RCC 7860 (cell line): ENCODE measurements at regions not wholly inside any gene's neighbourhood (a gene's known extent, or its start where the extent isn't known, plus 50 kb on each side); places are given as distances from the start of the nearest gene placed in this dataset.
"Not testable (repeated sequence)": the region's sequence is repeated elsewhere in the genome, so short reads cannot be mapped to it uniquely, and the experiment has no call there.

Experiments used
- DNase-seq: peaks from one replicate; pipeline ENCODE4 v3.0.0-alpha.2; 2015; ENCODE audit warnings: low spot score
- FAIRE-seq: peaks from 2 replicates; lab custom pipeline; 2012; peaks lifted over from hg19 to GRCh38; lab: Jason Lieb, UNC

- no peak for DNase-seq
- FAIRE-seq, result no peak
Measured at GRCh38 chr4:64016893-64017292, 392.4 kb downstream of the TECRL start.

GRCh38 chr4:64014647-64015046, 394.6 kb downstream of the TECRL start:
- FAIRE-seq (no peak), DNase-seq (no peak)

- DNase-seq, result no peak
- FAIRE-seq, result no peak
Measured at GRCh38 chr4:64001229-64001898, 407.9 kb downstream of the TECRL start.

- FAIRE-seq, result no peak
Measured at GRCh38 chr4:64000241-64000640, 409.0 kb downstream of the TECRL start.

GRCh38 chr4:63986253-63986652, 423.0 kb downstream of the TECRL start:
- no peak for DNase-seq
- no peak for FAIRE-seq

More at GRCh38 chr4:64000241-64000640, 409.0 kb downstream of the TECRL start:
- DNase-seq, result no peak

- FAIRE-seq, result no peak
- DNase-seq, result no peak
Measured at GRCh38 chr4:63983224-63983623, 426.0 kb downstream of the TECRL start.

GRCh38 chr4:63965875-63966274, 443.4 kb downstream of the TECRL start:
- FAIRE-seq, result no peak
- DNase-seq, result no peak

GRCh38 chr4:63942706-63943286, 466.5 kb downstream of the TECRL start:
- DNase-seq, FAIRE-seq: not testable (repeated sequence)

- DNase-seq (no peak), FAIRE-seq (no peak)
Measured at GRCh38 chr4:63937961-63938360, 471.3 kb downstream of the TECRL start.

- no peak for DNase-seq
- no peak for FAIRE-seq
Measured at GRCh38 chr4:63922146-63922545, 487.1 kb downstream of the TECRL start.

GRCh38 chr4:63921561-63921960, 487.7 kb downstream of the TECRL start:
- FAIRE-seq (no peak), DNase-seq (no peak)

- no peak for FAIRE-seq
- DNase-seq, result no peak
Measured at GRCh38 chr4:63919636-63920365, 489.4 kb downstream of the TECRL start.

- no peak for FAIRE-seq
- no peak for DNase-seq
Measured at GRCh38 chr4:63906660-63907183, 502.5 kb downstream of the TECRL start.

GRCh38 chr4:63904201-63904600, 505.0 kb downstream of the TECRL start:
- DNase-seq (no peak), FAIRE-seq (no peak)

GRCh38 chr4:63901304-63901703, 507.9 kb downstream of the TECRL start:
- DNase-seq, result no peak
- FAIRE-seq, result no peak

- no peak for DNase-seq
- no peak for FAIRE-seq
Measured at GRCh38 chr4:63898961-63899360, 510.3 kb downstream of the TECRL start.

- FAIRE-seq (no peak), DNase-seq (no peak)
Measured at GRCh38 chr4:63894161-63894560, 515.1 kb downstream of the TECRL start.

- DNase-seq, result no peak
- FAIRE-seq, result no peak
Measured at GRCh38 chr4:63869370-63869769, 539.9 kb downstream of the TECRL start.

- DNase-seq, result no peak
- no peak for FAIRE-seq
Measured at GRCh38 chr4:63851496-63851895, 557.8 kb downstream of the TECRL start.

- DNase-seq (no peak), FAIRE-seq (no peak)
Measured at GRCh38 chr4:63841266-63841665, 568.0 kb downstream of the TECRL start.

- DNase-seq (no peak), FAIRE-seq (no peak)
Measured at GRCh38 chr4:63831590-63832155, 577.6 kb downstream of the TECRL start.
